ENCODE measurements at regions not wholly inside any gene's neighbourhood (a gene's known extent, or its start where the extent isn't known, plus 50 kb on each side); places are given as distances from the start of the nearest gene placed in this dataset.
A peak's percentile ranks its signal among the peaks of the same experiment; 100 is the strongest.

- CTCF ChIA-PET, result interaction anchor here (1.0 kb wide), 1 partner anchor 81 kb away, joined by 4 read pairs; no protein-coding TSS in a partner anchor
- Mint-ChIP-seq H3K4me3 (no peak overlapping the region), H3K27me3 (ENCODE audit: low read depth) (peaks cover 13% of the 10 kb centered on the region)
Measured at GRCh38 chr3:46127503-46127902, 80.6 kb downstream of the CCR1 start.

GRCh38 chr3:46124216-46125177, 83.6 kb downstream of the CCR1 start:
- ATAC-seq, result no peak
- CTCF ChIA-PET, result interaction anchor here (0.6 to 1.6 kb wide), 4 partner anchors 8 to 253 kb away, joined by 3 to 5 read pairs (median 4); no protein-coding TSS in a partner anchor
- no peak overlapping the region for H3K27ac Mint-ChIP-seq

More at GRCh38 chr3:46127503-46127902, 80.6 kb downstream of the CCR1 start:
- H3K36me3 Mint-ChIP-seq (ENCODE audit: low read depth), result peaks cover 22% of the 10 kb centered on the region
- ATAC-seq, result no peak
- H3K27ac Mint-ChIP-seq, result no peak overlapping the region
- H3K9me3 Mint-ChIP-seq (ENCODE audit: insufficient read depth), result peaks cover 9% of the 10 kb centered on the region
- no peak for DNase-seq
- POLR2A ChIA-PET, result no interaction called here
- H3K4me1 Mint-ChIP-seq (ENCODE audit: low read depth), result peaks cover 52% of the 10 kb centered on the region

GRCh38 chr3:46123646-46124045, 84.5 kb downstream of the CCR1 start:
- ChIA-PET POLR2A (no interaction called here), CTCF (interaction anchor here (1.5 kb wide), 1 partner anchor 254 kb away, joined by 4 read pairs; no protein-coding TSS in a partner anchor)
- no peak overlapping the region for H3K27ac Mint-ChIP-seq
- ATAC-seq, result no peak
- no peak overlapping the region for H3K4me3 Mint-ChIP-seq
- DNase-seq, result no peak
- peaks cover 27% of the 10 kb centered on the region for H3K4me1 Mint-ChIP-seq (ENCODE audit: low read depth)
- H3K9me3 Mint-ChIP-seq (ENCODE audit: insufficient read depth), result peaks cover 9% of the 10 kb centered on the region
- H3K36me3 Mint-ChIP-seq (ENCODE audit: low read depth), result peaks cover 20% of the 10 kb centered on the region
- H3K27me3 Mint-ChIP-seq (ENCODE audit: low read depth), result peaks cover 27% of the 10 kb centered on the region

More at GRCh38 chr3:46124216-46125177, 83.6 kb downstream of the CCR1 start:
- Mint-ChIP-seq H3K4me1 (ENCODE audit: low read depth) (peaks cover 36% of the 10 kb centered on the region), H3K36me3 (ENCODE audit: low read depth) (peaks cover 18% of the 10 kb centered on the region), H3K4me3 (no peak overlapping the region), H3K27me3 (ENCODE audit: low read depth) (peaks cover 25% of the 10 kb centered on the region), H3K9me3 (ENCODE audit: insufficient read depth) (peaks cover 9% of the 10 kb centered on the region)
- POLR2A ChIA-PET, result no interaction called here
- DNase-seq, result no peak

- H3K4me3 Mint-ChIP-seq, result no peak overlapping the region
- no peak overlapping the region for H3K27ac Mint-ChIP-seq
- ChIA-PET CTCF (interaction anchor here (1.4 to 2.4 kb wide), 2 partner anchors 9 to 23 kb away, joined by 4 to 6 read pairs; no protein-coding TSS in a partner anchor), POLR2A (interaction anchor here (0.5 kb wide), 1 partner anchor 372 kb away, joined by 3 read pairs; no protein-coding TSS in a partner anchor)
- H3K36me3 Mint-ChIP-seq (ENCODE audit: low read depth), result peaks cover 14% of the 10 kb centered on the region
- peaks cover 13% of the 10 kb centered on the region for H3K4me1 Mint-ChIP-seq (ENCODE audit: low read depth)
- H3K9me3 Mint-ChIP-seq (ENCODE audit: insufficient read depth), result peaks cover 4% of the 10 kb centered on the region
- H3K27me3 Mint-ChIP-seq (ENCODE audit: low read depth), result peaks cover 27% of the 10 kb centered on the region
- ATAC-seq (no peak), DNase-seq (no peak)
Measured at GRCh38 chr3:46122091-46122490, 86.0 kb downstream of the CCR1 start.

GRCh38 chr3:46120983-46121382, 87.1 kb downstream of the CCR1 start:
- Mint-ChIP-seq H3K4me1 (ENCODE audit: low read depth) (peaks cover 8% of the 10 kb centered on the region), H3K9me3 (ENCODE audit: insufficient read depth) (no peaks in the 10 kb centered on the region), H3K36me3 (ENCODE audit: low read depth) (peaks cover 14% of the 10 kb centered on the region), H3K27me3 (ENCODE audit: low read depth) (peaks cover 18% of the 10 kb centered on the region), H3K27ac (no peak overlapping the region), H3K4me3 (no peak overlapping the region)
- CTCF ChIA-PET, result interaction anchor here (1.0 to 2.4 kb wide), 2 partner anchors 8 to 94 kb away, joined by 3 to 6 read pairs; no protein-coding TSS in a partner anchor
- no peak for DNase-seq
- POLR2A ChIA-PET, result no interaction called here
- no peak for ATAC-seq

- Mint-ChIP-seq H3K27ac (no peak overlapping the region), H3K27me3 (ENCODE audit: low read depth) (peaks cover 14% of the 10 kb centered on the region), H3K4me3 (no peak overlapping the region), H3K36me3 (ENCODE audit: low read depth) (peaks cover 16% of the 10 kb centered on the region), H3K4me1 (ENCODE audit: low read depth) (peaks cover 10% of the 10 kb centered on the region), H3K9me3 (ENCODE audit: insufficient read depth) (peaks cover 4% of the 10 kb centered on the region)
- ATAC-seq (no peak), DNase-seq (no peak)
- ChIA-PET CTCF (interaction anchor here (0.7 to 1.0 kb wide), 3 partner anchors 89 to 146 kb away, joined by 3 to 4 read pairs (median 3); partner anchors contain the start of gene CCR1), POLR2A (interaction anchor here (0.6 kb wide), 1 partner anchor 14 kb away, joined by 3 read pairs; no protein-coding TSS in a partner anchor)
Measured at GRCh38 chr3:46119709-46120498, 88.2 kb downstream of the CCR1 start.

GRCh38 chr3:46119253-46119652, 88.9 kb downstream of the CCR1 start:
- ChIA-PET CTCF (interaction anchor here (0.7 to 1.0 kb wide), 2 partner anchors 90 to 147 kb away, joined by 3 to 4 read pairs; partner anchors contain the start of gene CCR1), POLR2A (interaction anchor here (0.6 kb wide), 1 partner anchor 14 kb away, joined by 3 read pairs; no protein-coding TSS in a partner anchor)
- Mint-ChIP-seq H3K27me3 (ENCODE audit: low read depth) (peaks cover 14% of the 10 kb centered on the region), H3K9me3 (ENCODE audit: insufficient read depth) (peaks cover 11% of the 10 kb centered on the region), H3K4me3 (no peak overlapping the region), H3K4me1 (ENCODE audit: low read depth) (peaks cover 15% of the 10 kb centered on the region), H3K36me3 (ENCODE audit: low read depth) (peaks cover 19% of the 10 kb centered on the region), H3K27ac (no peak overlapping the region)
- DNase-seq, result no peak
- no peak for ATAC-seq

- Mint-ChIP-seq H3K4me3 (no peak overlapping the region), H3K27me3 (ENCODE audit: low read depth) (peaks cover 14% of the 10 kb centered on the region), H3K36me3 (ENCODE audit: low read depth) (peaks cover 37% of the 10 kb centered on the region), H3K27ac (no peak overlapping the region), H3K4me1 (ENCODE audit: low read depth) (peaks cover 32% of the 10 kb centered on the region), H3K9me3 (ENCODE audit: insufficient read depth) (peaks cover 28% of the 10 kb centered on the region)
- CTCF ChIA-PET, result interaction anchor here (1.0 kb wide), 2 partner anchors 8 to 38 kb away, joined by 3 to 4 read pairs; no protein-coding TSS in a partner anchor
- no peak for ATAC-seq
- POLR2A ChIA-PET, result no interaction called here
- DNase-seq, result no peak
Measured at GRCh38 chr3:46116996-46117395, 89.7 kb upstream of the XCR1 start.

- H3K4me3 Mint-ChIP-seq, result no peak overlapping the region
- ChIA-PET POLR2A (no interaction called here), CTCF (interaction anchor here (0.7 to 2.0 kb wide), 4 partner anchors 10 to 255 kb away, joined by 3 to 4 read pairs (median 3); no protein-coding TSS in a partner anchor)
- peaks cover 49% of the 10 kb centered on the region for H3K36me3 Mint-ChIP-seq (ENCODE audit: low read depth)
- peaks cover 1% of the 10 kb centered on the region for H3K27me3 Mint-ChIP-seq (ENCODE audit: low read depth)
- no peak overlapping the region for H3K27ac Mint-ChIP-seq
- DNase-seq (no peak), ATAC-seq (no peak)
- H3K9me3 Mint-ChIP-seq (ENCODE audit: insufficient read depth), result peaks cover 40% of the 10 kb centered on the region
- H3K4me1 Mint-ChIP-seq (ENCODE audit: low read depth), result peaks cover 55% of the 10 kb centered on the region
Measured at GRCh38 chr3:46114323-46114988, 87.2 kb upstream of the XCR1 start.

GRCh38 chr3:46113608-46114007, 86.3 kb upstream of the XCR1 start:
- Mint-ChIP-seq H3K27me3 (ENCODE audit: low read depth) (no peaks in the 10 kb centered on the region), H3K4me1 (ENCODE audit: low read depth) (peaks cover 64% of the 10 kb centered on the region), H3K27ac (peak overlapping the region; percentile 76), H3K4me3 (no peak overlapping the region), H3K36me3 (ENCODE audit: low read depth) (peaks cover 51% of the 10 kb centered on the region), H3K9me3 (ENCODE audit: insufficient read depth) (peaks cover 44% of the 10 kb centered on the region)
- POLR2A ChIA-PET, result interaction anchor here (0.7 to 1.0 kb wide), 2 partner anchors 16 to 23 kb away, joined by 3 to 5 read pairs; no protein-coding TSS in a partner anchor
- no peak for ATAC-seq
- no peak for DNase-seq
- CTCF ChIA-PET, result interaction anchor here (0.6 to 2.0 kb wide), 8 partner anchors 8 to 257 kb away, joined by 3 to 7 read pairs (median 3); partner anchors contain the start of genes CCR1 and CCR5
